Omental fat pad (tissue), 3 donors: ENCODE measurements at regions not wholly inside any gene's neighbourhood (a gene's known extent, or its start where the extent isn't known, plus 50 kb on each side); places are given as distances from the start of the nearest gene placed in this dataset.

Experiments
- ATAC-seq: fragments of 150-250 bp; one replicate; pipeline ENCODE4 v1.9.1; 2016; ENCODE audit warnings: mild to moderate bottlenecking, moderate library complexity; ENCODE audit not compliant: low FRiP score
- DNase-seq: peaks from one replicate; pipeline ENCODE4 v3.0.0-alpha.2; 2019; ENCODE audit warnings: low spot score
- CTCF ChIP-seq, 3 donors: fragments of 450-650 bp; IDR thresholded peaks; one replicate each; pipeline ENCODE4 v1.5.1; 2016 to 2017; ENCODE audit warnings: antibody characterized with exemption in 3 of 3, mild to moderate bottlenecking in 3 of 3, moderate library complexity in 2 of 3

- ATAC-seq = peak; percentile 44
- no peak for DNase-seq
- no peak for TF ChIP-seq CTCF (IDR thresholded peaks at IDR 0.05)
Measured at GRCh38 chr12:47561746-47562145, 144.1 kb downstream of the RPAP3 start.

GRCh38 chr12:47560415-47560814 lies 145.4 kb downstream of the RPAP3 start:
- ATAC-seq = no peak
- DNase-seq = no peak
- no peak for TF ChIP-seq CTCF (IDR thresholded peaks at IDR 0.05)

- no peak for DNase-seq
- no peak for TF ChIP-seq CTCF (IDR thresholded peaks at IDR 0.05)
- ATAC-seq = no peak
Measured at GRCh38 chr12:47558625-47559345, 147.0 kb downstream of the RPAP3 start.

- ATAC-seq (no peak), DNase-seq (no peak)
- no peak for TF ChIP-seq CTCF (IDR thresholded peaks at IDR 0.05)
Measured at GRCh38 chr12:47557386-47557785, 148.4 kb downstream of the RPAP3 start.

- TF ChIP-seq CTCF (IDR thresholded peaks at IDR 0.05) = no peak
- DNase-seq (no peak), ATAC-seq (no peak)
Measured at GRCh38 chr12:47556261-47557030, 149.4 kb downstream of the RPAP3 start.

GRCh38 chr12:47554046-47554653 lies 151.7 kb downstream of the RPAP3 start:
- DNase-seq = no peak
- TF ChIP-seq CTCF (IDR thresholded peaks at IDR 0.05) = no peak
- no peak for ATAC-seq
